HepG2 (cell line): ENCODE measurements at regions not wholly inside any gene's neighbourhood (a gene's known extent, or its start where the extent isn't known, plus 50 kb on each side); places are given as distances from the start of the nearest gene placed in this dataset.

Source experiments
- ATAC-seq: fragments of 200-7000 bp; cut with Tn5 transposase; 3 replicates; pipeline ENCODE4 v1.9.1; 2020; ENCODE audit warnings: mild to moderate bottlenecking, moderate library complexity
- BruUV-seq: library from RNA; stranded (reverse); fragments of 400-500 nt; replicated peaks from 2 replicates; lab custom pipeline; 2021; lab: Mats Ljungman, UMichigan
- CTCF ChIA-PET: fragments of 300-600 bp; formaldehyde crosslinking; extraction: SDS; loops from one replicate; lab custom pipeline; 2021; ENCODE audit warnings: low total read pairs, inconsistent platforms, low intra/inter-chr PET ratio; lab: Yijun Ruan, JAX
- POLR2A ChIA-PET: fragments of 350-600 bp; sonication (Branson Sonifier 250); formaldehyde crosslinking; loops from one replicate; lab custom pipeline; 2020; ENCODE audit warnings: antibody characterized with exemption, inconsistent platforms; lab: Yijun Ruan, JAX
- DNase-seq: peaks from one replicate; pipeline ENCODE4 v3.0.0-alpha.2; 2015; ENCODE audit warnings: low spot score
- FAIRE-seq: peaks from 3 replicates; lab custom pipeline; 2011; peaks lifted over from hg19 to GRCh38; lab: Jason Lieb, UNC
- H2AFZ ChIP-seq: one replicate; pipeline ENCODE4 v1.6.1; 2011; ENCODE audit warnings: low read length, inconsistent platforms
- H3K27ac ChIP-seq: fragments of 300-600 bp; 3 replicates; pipeline ENCODE4 v1.8.0; 2011; ENCODE audit warnings: mixed run types, mild to moderate bottlenecking, mixed read lengths, low read length, inconsistent platforms; ENCODE audit not compliant: insufficient read depth; ENCODE audit errors: extremely low read length
- H3K27me3 ChIP-seq, 2 experiments: fragments of 200-600 bp in 1 of 2; 2 replicates in 1 of 2; 3 replicates in 1 of 2; pipeline versions ENCODE4 v1.6.0 to v1.8.0; 2011; ENCODE audit warnings: low read length in 2 of 2, mild to moderate bottlenecking in 2 of 2, moderate library complexity in 2 of 2, inconsistent platforms in 1 of 2; ENCODE audit not compliant: insufficient read depth in 2 of 2, control insufficient read depth in 1 of 2
- H3K36me3 ChIP-seq, 2 experiments: fragments of 200-600 bp in 1 of 2; replicated peaks in 1 of 2; 2 replicates in 1 of 2; 3 replicates in 1 of 2; pipeline versions ENCODE4 v1.5.1 to v1.8.0; 2011; ENCODE audit warnings: low read length in 2 of 2, inconsistent platforms in 1 of 2; ENCODE audit not compliant: insufficient read depth in 2 of 2, control insufficient read depth in 1 of 2
- H3K4me1 ChIP-seq: 2 replicates; pipeline ENCODE4 v1.5.1; 2012; ENCODE audit warnings: low read length, inconsistent platforms; ENCODE audit not compliant: insufficient read depth
- H3K4me2 ChIP-seq: 2 replicates; pipeline ENCODE4 v1.6.0; 2011; ENCODE audit warnings: low read depth, low read length, inconsistent platforms
- H3K4me3 ChIP-seq, 3 experiments: fragments of 200-600 bp in 1 of 3; sonication (generic), shearing (Covaris generic) in 1 of 3; replicated peaks in 1 of 3; 2 replicates each; pipeline ENCODE4 v1.5.1; 2011 to 2016; ENCODE audit warnings: low read length in 3 of 3, inconsistent platforms in 2 of 3, low read depth in 2 of 3, mild to moderate bottlenecking in 2 of 3, control low read depth in 1 of 3, mixed read lengths in 1 of 3; ENCODE audit not compliant: insufficient read depth in 1 of 3
- H3K79me2 ChIP-seq: one replicate; pipeline ENCODE4 v1.6.1; 2011; ENCODE audit warnings: low read length, inconsistent platforms; ENCODE audit not compliant: insufficient read depth
- H3K9ac ChIP-seq: 2 replicates; pipeline ENCODE4 v1.6.0; 2011; ENCODE audit warnings: mild to moderate bottlenecking, low read depth, low read length, inconsistent platforms; ENCODE audit not compliant: insufficient read depth
- H3K9me3 ChIP-seq: 2 replicates; pipeline ENCODE4 v1.5.1; 2012; ENCODE audit warnings: mild to moderate bottlenecking, low read length
- H4K20me1 ChIP-seq: 2 replicates; pipeline ENCODE4 v1.6.0; 2011; ENCODE audit warnings: inconsistent platforms, mild to moderate bottlenecking, low read length, moderate library complexity; ENCODE audit not compliant: insufficient read depth
- IRX3 ChIP-seq: sonication (generic); formaldehyde crosslinking; IDR thresholded peaks from 2 replicates; pipeline ENCODE4 v1.8.1; 2023; ENCODE audit warnings: mild to moderate bottlenecking, low read depth, missing genetic modification reagents, borderline replicate concordance
- NFE2L1 ChIP-seq: sonication (generic); formaldehyde crosslinking; IDR thresholded peaks from 2 replicates; pipeline ENCODE4 v1.4.0; 2020; ENCODE audit warnings: missing genetic modification reagents, mild to moderate bottlenecking, borderline replicate concordance
- PHF21A ChIP-seq: sonication (generic); formaldehyde crosslinking; IDR thresholded peaks from 2 replicates; pipeline ENCODE4 v1.5.0; 2020; ENCODE audit warnings: mild to moderate bottlenecking, missing genetic modification reagents
- RFX5 ChIP-seq: IDR thresholded peaks from 2 replicates; pipeline ENCODE4 v1.6.1; 2011; ENCODE audit warnings: low read depth, low read length, improper control_type of control experiment
- SOX5 ChIP-seq: IDR thresholded peaks from 2 replicates; pipeline ENCODE4 v1.6.1; 2016; ENCODE audit warnings: borderline replicate concordance
- SPEN ChIP-seq: sonication (generic); formaldehyde crosslinking; IDR thresholded peaks from 2 replicates; pipeline ENCODE4 v1.5.1; 2020; ENCODE audit warnings: low read depth, mild to moderate bottlenecking, missing genetic modification reagents
- TCF7L2 ChIP-seq: IDR thresholded peaks from 2 replicates; pipeline ENCODE4 v1.6.1; 2011; ENCODE audit warnings: mild to moderate bottlenecking, low read depth, low read length, moderate library complexity
- ZNF230 ChIP-seq: sonication (generic); formaldehyde crosslinking; IDR thresholded peaks from 2 replicates; pipeline ENCODE4 v1.4.0; 2020; ENCODE audit warnings: mild to moderate bottlenecking, missing genetic modification reagents
- ZNF549 ChIP-seq: sonication (generic); formaldehyde crosslinking; IDR thresholded peaks from 2 replicates; pipeline ENCODE4 v1.5.0; 2020; ENCODE audit warnings: missing genetic modification reagents
- ZSCAN29 ChIP-seq: sonication (generic); formaldehyde crosslinking; conservative IDR thresholded peaks from 2 replicates; pipeline ENCODE4 v1.4.0; 2020; ENCODE audit warnings: mild to moderate bottlenecking, missing genetic modification reagents
- WGBS: methylation state at CpG from one replicate; pipeline ENCODE4 v1.1.6; 2017; ENCODE audit warnings: low lambda C conversion rate; 5-methylcytosine and 5-hydroxymethylcytosine counted together
- in situ Hi-C: cut with HindIII; loops from 2 replicates; pipeline ENCODE4 v1.10.0; 2017; ENCODE audit warnings: low pct_unique_long_range_greater_than_20kb; ENCODE audit not compliant: extremely low pct_ligation_motif_present
- intact Hi-C: fragments of 100-400 bp; cut with micrococcal nuclease; formaldehyde crosslinking; loops from one replicate; pipeline ENCODE4 v1.10.0; 2022; ENCODE audit not compliant: unreplicated experiment
- TF ChIP-seq, protein P1 (sequence below): sonication (generic); formaldehyde crosslinking; conservative IDR thresholded peaks from 2 replicates; pipeline ENCODE4 v1.4.0; 2020; ENCODE audit warnings: missing genetic modification reagents
- TF ChIP-seq, protein P2 (sequence below): sonication (generic); formaldehyde crosslinking; conservative IDR thresholded peaks from 2 replicates; pipeline ENCODE4 v1.5.0; 2020; ENCODE audit warnings: missing genetic modification reagents
- TF ChIP-seq, protein P3 (sequence below), 2 experiments: sonication (generic) in 1 of 2; formaldehyde crosslinking in 1 of 2; IDR thresholded peaks; 2 replicates each; pipeline versions ENCODE4 v1.5.1 to v1.6.1; 2011 to 2020; ENCODE audit warnings: borderline replicate concordance in 1 of 2, low read depth in 1 of 2, low read length in 1 of 2, mild to moderate bottlenecking in 1 of 2, missing genetic modification reagents in 1 of 2, moderate library complexity in 1 of 2

DNA sequence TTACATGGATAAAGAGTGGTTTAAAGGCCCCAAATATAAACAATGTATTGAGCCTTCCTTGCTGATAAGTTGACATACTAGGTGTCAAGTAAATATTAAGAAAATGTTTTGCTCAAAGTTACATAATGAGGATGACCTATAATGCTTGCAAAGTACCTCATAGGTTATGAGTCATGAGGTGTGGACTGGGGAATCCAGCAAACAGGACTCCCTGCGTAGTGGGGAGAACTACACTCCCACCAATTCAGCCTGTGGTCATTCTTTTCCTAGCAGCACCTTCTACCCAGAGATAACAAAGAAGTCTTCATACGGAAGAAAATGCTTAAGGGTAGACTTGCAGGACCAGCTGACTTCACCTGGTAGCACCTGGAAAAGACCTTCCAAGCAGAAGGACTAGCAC, 418.9 kb upstream of the CPEB2 start:
- Histone ChIP-seq H3K4me3 (no peak overlapping the region), H3K36me3 (no peaks in the 10 kb centered on the region), H3K4me2 (no peak overlapping the region), H3K4me1 (no peaks in the 10 kb centered on the region), H3K79me2 (no peaks in the 10 kb centered on the region), H3K9me3 (peaks cover 85% of the 10 kb centered on the region), H3K27me3 (no peaks in the 10 kb centered on the region), H4K20me1 (no peaks in the 10 kb centered on the region), H2AFZ (no peak overlapping the region), H3K9ac (no peak overlapping the region)
- FAIRE-seq (no peak), DNase-seq (no peak), ATAC-seq (no peak)
- BruUV-seq = no TSS peak
- ChIA-PET CTCF (no interaction called here), POLR2A (no interaction called here)
- in situ Hi-C loops = no loop called here
- WGBS = 10% methylated on average over 2 of the region's 2 CpGs
- TF ChIP-seq RFX5 = no peak
- no peak for TF ChIP-seq ZNF230 (CRISPR knock-in tag)
- TF ChIP-seq NFE2L1 (CRISPR knock-in tag) = no peak
- TF ChIP-seq SPEN (CRISPR knock-in tag) = no peak
- TF ChIP-seq ZNF549 (CRISPR knock-in tag) = no peak
- no peak for TF ChIP-seq PHF21A (CRISPR knock-in tag)
- no peak for TF ChIP-seq SOX5
- TF ChIP-seq, protein P1, sequence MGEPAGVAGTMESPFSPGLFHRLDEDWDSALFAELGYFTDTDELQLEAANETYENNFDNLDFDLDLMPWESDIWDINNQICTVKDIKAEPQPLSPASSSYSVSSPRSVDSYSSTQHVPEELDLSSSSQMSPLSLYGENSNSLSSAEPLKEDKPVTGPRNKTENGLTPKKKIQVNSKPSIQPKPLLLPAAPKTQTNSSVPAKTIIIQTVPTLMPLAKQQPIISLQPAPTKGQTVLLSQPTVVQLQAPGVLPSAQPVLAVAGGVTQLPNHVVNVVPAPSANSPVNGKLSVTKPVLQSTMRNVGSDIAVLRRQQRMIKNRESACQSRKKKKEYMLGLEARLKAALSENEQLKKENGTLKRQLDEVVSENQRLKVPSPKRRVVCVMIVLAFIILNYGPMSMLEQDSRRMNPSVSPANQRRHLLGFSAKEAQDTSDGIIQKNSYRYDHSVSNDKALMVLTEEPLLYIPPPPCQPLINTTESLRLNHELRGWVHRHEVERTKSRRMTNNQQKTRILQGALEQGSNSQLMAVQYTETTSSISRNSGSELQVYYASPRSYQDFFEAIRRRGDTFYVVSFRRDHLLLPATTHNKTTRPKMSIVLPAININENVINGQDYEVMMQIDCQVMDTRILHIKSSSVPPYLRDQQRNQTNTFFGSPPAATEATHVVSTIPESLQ (CRISPR knock-in tag) = no peak
- no peak for TF ChIP-seq TCF7L2
- no peak for TF ChIP-seq IRX3 (CRISPR knock-in tag)
- TF ChIP-seq, protein P2, sequence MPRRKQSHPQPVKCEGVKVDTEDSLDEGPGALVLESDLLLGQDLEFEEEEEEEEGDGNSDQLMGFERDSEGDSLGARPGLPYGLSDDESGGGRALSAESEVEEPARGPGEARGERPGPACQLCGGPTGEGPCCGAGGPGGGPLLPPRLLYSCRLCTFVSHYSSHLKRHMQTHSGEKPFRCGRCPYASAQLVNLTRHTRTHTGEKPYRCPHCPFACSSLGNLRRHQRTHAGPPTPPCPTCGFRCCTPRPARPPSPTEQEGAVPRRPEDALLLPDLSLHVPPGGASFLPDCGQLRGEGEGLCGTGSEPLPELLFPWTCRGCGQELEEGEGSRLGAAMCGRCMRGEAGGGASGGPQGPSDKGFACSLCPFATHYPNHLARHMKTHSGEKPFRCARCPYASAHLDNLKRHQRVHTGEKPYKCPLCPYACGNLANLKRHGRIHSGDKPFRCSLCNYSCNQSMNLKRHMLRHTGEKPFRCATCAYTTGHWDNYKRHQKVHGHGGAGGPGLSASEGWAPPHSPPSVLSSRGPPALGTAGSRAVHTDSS (CRISPR knock-in tag) = no peak
- TF ChIP-seq, protein P3, sequence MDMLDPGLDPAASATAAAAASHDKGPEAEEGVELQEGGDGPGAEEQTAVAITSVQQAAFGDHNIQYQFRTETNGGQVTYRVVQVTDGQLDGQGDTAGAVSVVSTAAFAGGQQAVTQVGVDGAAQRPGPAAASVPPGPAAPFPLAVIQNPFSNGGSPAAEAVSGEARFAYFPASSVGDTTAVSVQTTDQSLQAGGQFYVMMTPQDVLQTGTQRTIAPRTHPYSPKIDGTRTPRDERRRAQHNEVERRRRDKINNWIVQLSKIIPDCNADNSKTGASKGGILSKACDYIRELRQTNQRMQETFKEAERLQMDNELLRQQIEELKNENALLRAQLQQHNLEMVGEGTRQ (IDR thresholded peaks at IDR 0.05; ENCODE audit: low read depth, low read length) = no peak
- TF ChIP-seq, protein P3 (CRISPR knock-in tag; IDR thresholded peaks at IDR 0.05; ENCODE audit: borderline replicate concordance) = no peak
- no peak for TF ChIP-seq ZSCAN29 (CRISPR knock-in tag)
- TF ChIP-seq, all 625 proteins: peak for 0
- no peak overlapping the region for H3K27ac ChIP-seq
- intact Hi-C loops = no loop called here
